ENCODE measurements at regions not wholly inside any gene's neighbourhood (a gene's known extent, or its start where the extent isn't known, plus 50 kb on each side); places are given as distances from the start of the nearest gene placed in this dataset.

DNA sequence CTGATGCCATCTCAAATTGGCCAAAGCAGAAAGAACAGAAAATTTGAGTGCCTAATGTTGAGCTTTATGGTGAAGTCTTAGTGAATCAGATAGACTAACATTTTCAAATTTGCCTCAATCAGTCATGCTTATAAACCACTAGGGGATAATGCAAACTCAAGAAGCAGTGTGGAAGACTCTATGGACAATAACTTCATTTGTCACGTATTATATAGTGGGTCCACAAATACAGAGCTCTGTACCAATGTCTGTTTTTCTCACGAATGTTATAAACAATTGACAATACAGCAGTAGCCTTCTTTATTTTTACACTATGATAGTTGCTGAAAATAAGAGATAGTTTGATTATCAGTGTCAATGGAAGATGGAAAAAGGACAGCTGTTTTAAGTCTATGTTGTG lies 190.8 kb upstream of the SLC8A1 start:
- no peak for TF ChIP-seq POLR2A (IDR thresholded peaks at IDR 0.05)
- TF ChIP-seq, protein P1, sequence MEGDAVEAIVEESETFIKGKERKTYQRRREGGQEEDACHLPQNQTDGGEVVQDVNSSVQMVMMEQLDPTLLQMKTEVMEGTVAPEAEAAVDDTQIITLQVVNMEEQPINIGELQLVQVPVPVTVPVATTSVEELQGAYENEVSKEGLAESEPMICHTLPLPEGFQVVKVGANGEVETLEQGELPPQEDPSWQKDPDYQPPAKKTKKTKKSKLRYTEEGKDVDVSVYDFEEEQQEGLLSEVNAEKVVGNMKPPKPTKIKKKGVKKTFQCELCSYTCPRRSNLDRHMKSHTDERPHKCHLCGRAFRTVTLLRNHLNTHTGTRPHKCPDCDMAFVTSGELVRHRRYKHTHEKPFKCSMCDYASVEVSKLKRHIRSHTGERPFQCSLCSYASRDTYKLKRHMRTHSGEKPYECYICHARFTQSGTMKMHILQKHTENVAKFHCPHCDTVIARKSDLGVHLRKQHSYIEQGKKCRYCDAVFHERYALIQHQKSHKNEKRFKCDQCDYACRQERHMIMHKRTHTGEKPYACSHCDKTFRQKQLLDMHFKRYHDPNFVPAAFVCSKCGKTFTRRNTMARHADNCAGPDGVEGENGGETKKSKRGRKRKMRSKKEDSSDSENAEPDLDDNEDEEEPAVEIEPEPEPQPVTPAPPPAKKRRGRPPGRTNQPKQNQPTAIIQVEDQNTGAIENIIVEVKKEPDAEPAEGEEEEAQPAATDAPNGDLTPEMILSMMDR (IDR thresholded peaks at IDR 0.05) = no peak
- H3K9me3 ChIP-seq = no peaks in the 10 kb centered on the region
- DNase-seq = no peak
- intact Hi-C loops (cut with DNase I; ENCODE audit: low total_unique reads) = no loop called here
- H3K36me3 ChIP-seq = no peaks in the 10 kb centered on the region
- H3K27me3 ChIP-seq = no peaks in the 10 kb centered on the region
- no peak overlapping the region for H3K4me3 ChIP-seq
- no peaks in the 10 kb centered on the region for H3K4me1 ChIP-seq
- H3K27ac ChIP-seq = no peak overlapping the region

DNA sequence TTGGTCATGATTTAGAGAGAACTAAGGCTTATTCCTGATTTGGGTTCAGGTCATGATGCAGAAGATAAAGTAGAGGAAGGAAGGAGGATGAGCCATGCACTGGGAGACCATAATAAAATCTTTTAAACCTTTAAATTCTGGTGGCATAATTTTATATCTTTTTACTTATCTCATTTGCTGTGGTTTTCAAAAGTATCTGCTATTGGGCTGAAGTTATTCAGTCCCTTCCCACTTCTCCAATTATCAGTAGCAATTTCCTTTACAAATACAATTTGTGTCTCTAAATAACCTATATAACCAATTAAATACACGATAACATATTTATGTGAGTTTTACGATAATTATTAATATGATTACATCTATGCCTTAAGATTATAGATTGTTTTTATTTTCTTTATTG lies 194.8 kb upstream of the SLC8A1 start:
- H3K36me3 ChIP-seq = no peaks in the 10 kb centered on the region
- no peak for DNase-seq
- TF ChIP-seq POLR2A (IDR thresholded peaks at IDR 0.05) = no peak
- TF ChIP-seq, protein P1 (IDR thresholded peaks at IDR 0.05) = no peak
- no peak overlapping the region for H3K27ac ChIP-seq
- H3K27me3 ChIP-seq = no peaks in the 10 kb centered on the region
- H3K4me3 ChIP-seq = no peak overlapping the region
- intact Hi-C loops (cut with DNase I; ENCODE audit: low total_unique reads) = no loop called here
- no peaks in the 10 kb centered on the region for H3K9me3 ChIP-seq
- H3K4me1 ChIP-seq = no peaks in the 10 kb centered on the region

DNA sequence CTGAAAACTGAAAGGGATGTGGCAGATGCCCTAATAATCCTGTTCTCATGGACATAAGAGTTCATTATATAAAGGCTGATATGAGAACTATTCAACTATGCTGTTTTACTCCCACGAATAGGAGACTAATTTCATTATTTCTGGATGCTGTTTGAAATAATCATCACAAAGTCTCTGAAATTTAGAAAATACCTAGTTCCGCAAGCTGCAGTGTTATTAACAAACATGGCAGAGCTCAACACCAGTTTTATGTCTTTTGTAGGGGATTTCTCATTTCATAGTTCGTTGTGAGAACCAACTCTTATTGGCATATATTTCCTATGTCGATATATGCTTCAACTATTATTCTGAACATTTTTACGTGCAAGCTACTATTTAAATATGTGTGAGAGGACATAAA lies 200.3 kb upstream of the SLC8A1 start:
- TF ChIP-seq, protein P1 (IDR thresholded peaks at IDR 0.05) = no peak
- no peak for TF ChIP-seq POLR2A (IDR thresholded peaks at IDR 0.05)
- Histone ChIP-seq H3K36me3 (peaks cover 0 to 3% of the 10 kb centered on the region in 2 donors), H3K27ac (no peak overlapping the region), H3K4me1 (no peaks in the 10 kb centered on the region), H3K9me3 (no peaks in the 10 kb centered on the region), H3K4me3 (no peak overlapping the region), H3K27me3 (no peaks in the 10 kb centered on the region)
- intact Hi-C loops (cut with DNase I; ENCODE audit: low total_unique reads) = no loop called here
- DNase-seq = no peak

DNA sequence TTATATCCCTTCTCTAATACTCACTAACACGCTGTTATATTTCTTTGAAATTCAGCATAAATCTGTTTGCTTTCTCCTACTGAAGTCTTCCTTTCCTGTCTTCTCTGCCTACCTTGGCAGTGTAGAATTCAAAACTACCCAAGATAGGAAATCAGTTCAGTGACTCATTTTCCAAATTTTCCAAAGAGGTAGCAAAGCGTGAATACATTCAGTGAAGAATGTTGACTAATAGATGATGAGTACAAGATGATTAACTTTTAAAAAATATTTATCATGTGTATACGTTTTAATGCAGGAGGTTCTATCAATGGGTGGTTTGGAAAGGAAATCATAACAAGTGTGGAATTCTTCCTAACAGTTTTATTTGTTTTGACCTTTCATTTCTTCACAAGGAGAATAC lies 201.9 kb upstream of the SLC8A1 start:
- TF ChIP-seq, protein P1 (IDR thresholded peaks at IDR 0.05) = no peak
- TF ChIP-seq POLR2A (IDR thresholded peaks at IDR 0.05) = no peak
- no peak for DNase-seq
- Histone ChIP-seq H3K36me3 (peaks cover 0 to 3% of the 10 kb centered on the region in 2 donors), H3K9me3 (no peaks in the 10 kb centered on the region), H3K27me3 (no peaks in the 10 kb centered on the region), H3K4me3 (no peak overlapping the region), H3K27ac (no peak overlapping the region), H3K4me1 (no peaks in the 10 kb centered on the region)
- intact Hi-C loops (cut with DNase I; ENCODE audit: low total_unique reads) = no loop called here

DNA sequence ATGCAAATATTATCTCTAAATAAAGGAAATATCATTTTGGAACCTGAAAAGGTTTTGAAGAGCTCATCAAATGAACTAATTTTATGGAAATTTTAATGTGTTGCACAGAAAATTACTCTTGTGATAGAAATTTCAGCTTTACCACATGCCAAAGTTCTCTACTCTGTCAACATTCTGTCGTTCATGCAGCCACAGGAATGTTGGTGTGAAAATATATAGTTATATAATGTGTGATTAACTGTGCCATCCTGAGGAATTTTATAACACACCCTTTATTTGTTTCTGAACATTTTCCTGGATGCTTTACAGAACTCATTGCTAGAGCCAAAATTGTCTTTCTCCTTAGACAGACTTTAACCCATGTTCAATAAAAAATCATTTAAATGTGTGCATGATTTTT lies 202.5 kb upstream of the SLC8A1 start:
- H3K36me3 ChIP-seq = peaks cover 0 to 3% of the 10 kb centered on the region in 2 donors
- intact Hi-C loops (cut with DNase I; ENCODE audit: low total_unique reads) = no loop called here
- no peak overlapping the region for H3K4me3 ChIP-seq
- H3K27ac ChIP-seq = no peak overlapping the region
- TF ChIP-seq POLR2A (IDR thresholded peaks at IDR 0.05) = no peak
- TF ChIP-seq, protein P1 (IDR thresholded peaks at IDR 0.05) = no peak
- no peaks in the 10 kb centered on the region for H3K4me1 ChIP-seq
- no peaks in the 10 kb centered on the region for H3K27me3 ChIP-seq
- H3K9me3 ChIP-seq = no peaks in the 10 kb centered on the region
- DNase-seq = no peak

Data from uterus (tissue), 3 donors.